ENCODE measurements at regions not wholly inside any gene's neighbourhood (a gene's known extent, or its start where the extent isn't known, plus 50 kb on each side); places are given as distances from the start of the nearest gene placed in this dataset.

- intact Hi-C loops (cut with DNase I; ENCODE audit: low total_unique reads) = no loop called here
- DNase-seq = no peak
- no peak overlapping the region for H3K4me3 ChIP-seq
- no peaks in the 10 kb centered on the region for H3K9me3 ChIP-seq
- H3K27me3 ChIP-seq = no peaks in the 10 kb centered on the region
- TF ChIP-seq, protein P1, sequence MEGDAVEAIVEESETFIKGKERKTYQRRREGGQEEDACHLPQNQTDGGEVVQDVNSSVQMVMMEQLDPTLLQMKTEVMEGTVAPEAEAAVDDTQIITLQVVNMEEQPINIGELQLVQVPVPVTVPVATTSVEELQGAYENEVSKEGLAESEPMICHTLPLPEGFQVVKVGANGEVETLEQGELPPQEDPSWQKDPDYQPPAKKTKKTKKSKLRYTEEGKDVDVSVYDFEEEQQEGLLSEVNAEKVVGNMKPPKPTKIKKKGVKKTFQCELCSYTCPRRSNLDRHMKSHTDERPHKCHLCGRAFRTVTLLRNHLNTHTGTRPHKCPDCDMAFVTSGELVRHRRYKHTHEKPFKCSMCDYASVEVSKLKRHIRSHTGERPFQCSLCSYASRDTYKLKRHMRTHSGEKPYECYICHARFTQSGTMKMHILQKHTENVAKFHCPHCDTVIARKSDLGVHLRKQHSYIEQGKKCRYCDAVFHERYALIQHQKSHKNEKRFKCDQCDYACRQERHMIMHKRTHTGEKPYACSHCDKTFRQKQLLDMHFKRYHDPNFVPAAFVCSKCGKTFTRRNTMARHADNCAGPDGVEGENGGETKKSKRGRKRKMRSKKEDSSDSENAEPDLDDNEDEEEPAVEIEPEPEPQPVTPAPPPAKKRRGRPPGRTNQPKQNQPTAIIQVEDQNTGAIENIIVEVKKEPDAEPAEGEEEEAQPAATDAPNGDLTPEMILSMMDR (IDR thresholded peaks at IDR 0.05) = no peak
- TF ChIP-seq POLR2A (IDR thresholded peaks at IDR 0.05) = no peak
- no peaks in the 10 kb centered on the region for H3K36me3 ChIP-seq
- H3K4me1 ChIP-seq = no peaks in the 10 kb centered on the region
- H3K27ac ChIP-seq = no peak overlapping the region
Observed at GRCh38 chr9:26750162-26750561, 142.4 kb downstream of the CAAP1 start.

DNA sequence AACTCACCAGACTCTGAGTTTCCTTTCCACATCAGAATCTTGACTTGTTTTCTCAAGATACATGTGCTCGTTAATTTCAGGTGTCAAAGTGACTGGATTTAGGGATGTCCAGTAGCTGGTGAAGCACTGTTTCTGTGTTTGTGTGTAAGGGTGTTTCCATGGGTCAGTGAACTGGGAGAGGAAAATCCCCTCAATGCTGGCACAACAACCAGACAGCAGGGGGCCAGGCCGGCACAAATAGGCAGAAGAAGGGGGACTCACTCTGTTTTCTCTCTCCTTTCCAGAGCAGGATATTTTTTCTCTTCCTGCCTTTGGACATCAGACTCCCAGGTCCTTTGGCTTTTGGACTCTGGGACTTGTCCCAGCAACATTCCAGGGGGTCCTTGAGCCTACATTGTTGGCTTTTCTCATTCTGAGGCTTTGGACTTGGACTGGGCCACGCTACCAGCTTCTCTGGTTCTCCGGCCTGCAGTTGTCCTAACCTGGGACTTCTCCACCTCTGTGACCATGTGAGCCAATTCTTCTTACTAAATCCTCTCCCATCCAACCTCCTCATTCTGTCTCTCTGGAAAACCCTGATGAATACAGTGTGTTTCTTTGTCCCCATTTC, 144.0 kb downstream of the CAAP1 start:
- Histone ChIP-seq H3K4me1 (no peaks in the 10 kb centered on the region), H3K9me3 (no peaks in the 10 kb centered on the region), H3K27me3 (no peaks in the 10 kb centered on the region), H3K4me3 (no peak overlapping the region), H3K27ac (no peak overlapping the region), H3K36me3 (no peaks in the 10 kb centered on the region)
- no peak for TF ChIP-seq POLR2A (IDR thresholded peaks at IDR 0.05)
- TF ChIP-seq, protein P1 (IDR thresholded peaks at IDR 0.05) = no peak
- DNase-seq = no peak
- intact Hi-C loops (cut with DNase I; ENCODE audit: low total_unique reads) = no loop called here

- Histone ChIP-seq H3K4me1 (no peaks in the 10 kb centered on the region), H3K27ac (no peak overlapping the region), H3K36me3 (no peaks in the 10 kb centered on the region), H3K27me3 (no peaks in the 10 kb centered on the region), H3K9me3 (no peaks in the 10 kb centered on the region), H3K4me3 (no peak overlapping the region)
- intact Hi-C loops (cut with DNase I; ENCODE audit: low total_unique reads) = no loop called here
- TF ChIP-seq POLR2A (IDR thresholded peaks at IDR 0.05) = no peak
- TF ChIP-seq, protein P1 (IDR thresholded peaks at IDR 0.05) = no peak
- DNase-seq = no peak
Observed at GRCh38 chr9:26747611-26748010, 145.0 kb downstream of the CAAP1 start.

DNA sequence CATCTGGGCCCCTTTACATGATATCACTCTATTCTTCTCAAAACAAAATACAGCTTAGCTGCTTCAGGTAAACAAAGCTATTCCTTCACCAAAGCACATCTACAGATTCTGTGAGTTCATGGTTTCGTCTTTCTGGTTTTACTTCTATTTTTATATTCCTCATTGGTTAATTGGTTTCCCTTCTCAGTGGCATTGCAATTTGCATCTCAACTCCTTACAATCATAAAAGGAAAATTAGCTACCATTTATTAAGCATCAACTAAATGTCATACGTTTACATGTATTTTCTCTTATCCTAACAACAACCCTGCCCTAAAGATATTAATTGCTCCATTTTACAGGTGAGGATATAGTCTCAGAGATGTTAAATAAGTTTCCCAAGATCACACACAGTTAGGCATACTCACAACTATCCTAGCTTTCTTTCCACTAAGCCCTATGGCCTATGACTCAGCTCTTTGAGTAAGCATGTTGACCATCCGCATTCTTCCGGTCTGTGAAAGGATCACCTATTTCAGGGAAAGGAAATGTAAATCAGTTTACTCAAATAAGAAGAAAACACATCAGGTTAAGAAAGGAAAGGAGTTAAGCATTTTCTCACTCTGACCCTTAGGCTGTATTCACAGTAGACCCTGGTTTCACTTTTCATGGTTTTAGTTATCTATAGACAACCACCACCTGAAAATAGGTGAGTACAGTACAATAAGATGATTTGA, 146.1 kb downstream of the CAAP1 start:
- intact Hi-C loops (cut with DNase I; ENCODE audit: low total_unique reads) = no loop called here
- no peak for DNase-seq
- no peaks in the 10 kb centered on the region for H3K4me1 ChIP-seq
- no peaks in the 10 kb centered on the region for H3K27me3 ChIP-seq
- TF ChIP-seq, protein P1 (IDR thresholded peaks at IDR 0.05) = no peak
- no peak for TF ChIP-seq POLR2A (IDR thresholded peaks at IDR 0.05)
- H3K36me3 ChIP-seq = no peaks in the 10 kb centered on the region
- H3K4me3 ChIP-seq = no peak overlapping the region
- H3K9me3 ChIP-seq = no peaks in the 10 kb centered on the region
- H3K27ac ChIP-seq = no peak overlapping the region

GRCh38 chr9:26745111-26745510, 147.5 kb downstream of the CAAP1 start:
- no peaks in the 10 kb centered on the region for H3K36me3 ChIP-seq
- TF ChIP-seq POLR2A (IDR thresholded peaks at IDR 0.05) = no peak
- TF ChIP-seq, protein P1 (IDR thresholded peaks at IDR 0.05) = no peak
- intact Hi-C loops (cut with DNase I; ENCODE audit: low total_unique reads) = no loop called here

More at GRCh38 chr9:26745111-26745510, 147.5 kb downstream of the CAAP1 start:
- H3K4me1 ChIP-seq = no peaks in the 10 kb centered on the region
- no peaks in the 10 kb centered on the region for H3K27me3 ChIP-seq
- no peaks in the 10 kb centered on the region for H3K9me3 ChIP-seq
- no peak overlapping the region for H3K27ac ChIP-seq
- no peak overlapping the region for H3K4me3 ChIP-seq
- no peak for DNase-seq
